ENCODE measurements at regions not wholly inside any gene's neighbourhood (a gene's known extent, or its start where the extent isn't known, plus 50 kb on each side); places are given as distances from the start of the nearest gene placed in this dataset.

GRCh38 chr3:116950301-116951055 is 240.9 kb downstream of the TUSC7 start:
- 71 to 74% methylated on average over 6 to 7 of the region's 7 CpGs for whole genome bisulfite sequencing, 2 donors (ENCODE audit: low coverage in 1 of 2)
- no peaks in the 10 kb centered on the region for H3K27me3 ChIP-seq
- no peak overlapping the region for H3K27ac ChIP-seq
- in situ Hi-C loops (cut with MboI; ENCODE audit: low pct_ligation_motif_present in 1 of 4, low pct_unique_long_range_greater_than_20kb in 1 of 4, low sequenced_read_pairs in 3 of 4): no loop called here
- DNase-seq: no peak
- H3K9me3 ChIP-seq: no peaks in the 10 kb centered on the region
- H3K36me3 ChIP-seq: no peaks in the 10 kb centered on the region
- intact Hi-C loops (cut with DNase I; ENCODE audit: low total_unique reads): no loop called here
- TF ChIP-seq EP300 (IDR thresholded peaks at IDR 0.05; ENCODE audit: low read depth) (no peak), POLR2A (IDR thresholded peaks at IDR 0.05) (no peak), CTCF (IDR thresholded peaks at IDR 0.05) (no peak), POLR2AphosphoS5 (IDR thresholded peaks at IDR 0.05) (no peak)
- no peak overlapping the region for H3K4me3 ChIP-seq
- no peaks in the 10 kb centered on the region for H3K4me1 ChIP-seq

DNA sequence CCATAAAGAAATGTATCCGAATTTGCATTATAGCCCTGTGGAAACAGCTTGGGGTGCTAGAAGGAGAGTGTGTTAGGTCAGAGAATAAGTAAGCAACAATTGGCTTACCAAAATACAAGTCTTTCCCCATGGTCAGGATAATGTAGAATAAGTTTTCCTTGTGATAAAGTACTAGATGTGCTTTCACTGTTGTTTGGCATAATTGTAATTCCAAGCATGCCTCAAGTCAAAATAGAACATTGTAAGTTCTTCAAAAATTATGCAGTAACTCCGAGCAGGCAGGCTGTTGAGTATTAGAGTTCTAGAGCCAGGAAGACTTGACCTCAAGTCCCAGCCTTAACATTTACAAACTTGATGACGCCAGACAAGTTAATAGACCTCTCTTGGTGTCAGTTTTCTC is 242.0 kb downstream of the TUSC7 start:
- intact Hi-C loops (cut with DNase I; ENCODE audit: low total_unique reads): no loop called here
- H3K4me1 ChIP-seq: no peaks in the 10 kb centered on the region
- in situ Hi-C loops (cut with MboI; ENCODE audit: low pct_ligation_motif_present in 1 of 4, low pct_unique_long_range_greater_than_20kb in 1 of 4, low sequenced_read_pairs in 3 of 4): no loop called here
- H3K27me3 ChIP-seq: no peaks in the 10 kb centered on the region
- H3K27ac ChIP-seq: peak overlapping the region in 1 of 4 donors; percentile 10
- no peak for TF ChIP-seq POLR2AphosphoS5 (IDR thresholded peaks at IDR 0.05)
- no peak for TF ChIP-seq CTCF (IDR thresholded peaks at IDR 0.05)
- TF ChIP-seq EP300 (IDR thresholded peaks at IDR 0.05; ENCODE audit: low read depth): no peak
- no peak for TF ChIP-seq POLR2A (IDR thresholded peaks at IDR 0.05)
- DNase-seq: no peak
- no peak overlapping the region for H3K4me3 ChIP-seq
- 57 to 61% methylated on average over 2 to 3 of the region's 3 CpGs for WGBS, 2 donors (ENCODE audit: low coverage in 1 of 2)
- H3K36me3 ChIP-seq: no peaks in the 10 kb centered on the region
- H3K9me3 ChIP-seq: no peaks in the 10 kb centered on the region

DNA sequence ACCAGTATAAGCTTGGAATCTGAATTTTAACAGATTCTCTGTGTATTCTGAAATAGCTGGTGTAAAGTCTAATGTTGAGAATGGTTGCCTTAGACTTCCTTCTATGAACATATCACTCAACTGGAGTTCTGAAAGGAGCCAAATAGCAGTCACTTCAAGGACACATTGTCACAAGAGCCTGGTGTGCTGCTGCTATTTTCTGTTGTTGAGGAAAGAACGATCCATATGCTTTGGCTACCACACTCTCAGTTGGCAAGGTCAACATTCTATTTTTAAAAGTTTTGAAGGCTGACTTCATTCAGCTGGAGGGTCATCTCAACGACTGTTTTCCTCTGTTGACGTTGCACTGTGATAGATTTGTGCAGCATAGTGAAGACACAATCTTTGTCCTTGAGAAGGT is 248.7 kb downstream of the TUSC7 start:
- Histone ChIP-seq H3K27me3 (no peaks in the 10 kb centered on the region), H3K4me1 (no peaks in the 10 kb centered on the region), H3K9me3 (no peaks in the 10 kb centered on the region), H3K4me3 (no peak overlapping the region), H3K36me3 (no peaks in the 10 kb centered on the region), H3K27ac (no peak overlapping the region)
- TF ChIP-seq EP300 (IDR thresholded peaks at IDR 0.05; ENCODE audit: low read depth): no peak
- TF ChIP-seq POLR2AphosphoS5 (IDR thresholded peaks at IDR 0.05): no peak
- in situ Hi-C loops (cut with MboI; ENCODE audit: low pct_ligation_motif_present in 1 of 4, low pct_unique_long_range_greater_than_20kb in 1 of 4, low sequenced_read_pairs in 3 of 4) (no loop called here), intact Hi-C loops (cut with DNase I; ENCODE audit: low total_unique reads) (no loop called here)
- no peak for DNase-seq
- 40 to 49% methylated on average over 1 to 3 of the region's 3 CpGs for WGBS, 2 donors (ENCODE audit: low coverage in 1 of 2)

- Histone ChIP-seq H3K27me3 (no peaks in the 10 kb centered on the region), H3K4me1 (no peaks in the 10 kb centered on the region), H3K9me3 (no peaks in the 10 kb centered on the region), H3K27ac (no peak overlapping the region), H3K4me3 (no peak overlapping the region), H3K36me3 (no peaks in the 10 kb centered on the region)
- TF ChIP-seq CTCF (IDR thresholded peaks at IDR 0.05): no peak
- no peak for TF ChIP-seq POLR2A (IDR thresholded peaks at IDR 0.05)
- TF ChIP-seq POLR2AphosphoS5 (IDR thresholded peaks at IDR 0.05): no peak
- no peak for DNase-seq
- WGBS, 2 donors (ENCODE audit: low coverage in 1 of 2): 76% methylated on average over 4 of the region's 4 CpGs
- intact Hi-C loops (cut with DNase I; ENCODE audit: low total_unique reads) (loop anchor here (1.0 kb wide), 1 partner anchor 46 kb away; no protein-coding TSS in a partner anchor), in situ Hi-C loops (cut with MboI; ENCODE audit: low pct_ligation_motif_present in 1 of 4, low pct_unique_long_range_greater_than_20kb in 1 of 4, low sequenced_read_pairs in 3 of 4) (no loop called here)
These were observed 251.5 kb downstream of the TUSC7 start for GRCh38 chr3:116961106-116961505.

DNA sequence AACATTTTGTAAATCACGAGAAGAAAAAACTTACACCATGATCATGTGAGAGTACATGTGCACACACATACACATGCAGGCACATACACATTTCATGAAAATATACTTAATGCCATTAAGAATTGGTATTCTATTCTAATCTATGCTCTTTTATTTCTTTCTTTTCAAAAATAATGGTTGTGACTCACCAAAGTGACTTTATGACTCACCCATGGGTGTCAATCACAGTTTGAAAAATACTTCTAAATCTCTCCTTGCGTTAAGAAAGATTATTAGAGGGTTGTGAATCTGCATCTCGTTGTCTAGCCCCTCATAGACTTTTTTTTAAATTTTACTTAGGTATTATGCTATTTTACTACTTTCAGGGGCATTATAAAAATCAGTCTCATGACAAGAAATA is 254.2 kb downstream of the TUSC7 start:
- in situ Hi-C loops (cut with MboI; ENCODE audit: low pct_ligation_motif_present in 1 of 4, low pct_unique_long_range_greater_than_20kb in 1 of 4, low sequenced_read_pairs in 3 of 4) (no loop called here), intact Hi-C loops (cut with DNase I; ENCODE audit: low total_unique reads) (no loop called here)
- TF ChIP-seq POLR2A (IDR thresholded peaks at IDR 0.05) (no peak), CTCF (IDR thresholded peaks at IDR 0.05) (no peak), EP300 (IDR thresholded peaks at IDR 0.05; ENCODE audit: low read depth) (no peak), POLR2AphosphoS5 (IDR thresholded peaks at IDR 0.05) (no peak)
- no peaks in the 10 kb centered on the region for H3K9me3 ChIP-seq
- 63% methylated on average over 3 of the region's 3 CpGs for WGBS, 2 donors (ENCODE audit: low coverage in 1 of 2)
- no peak overlapping the region for H3K27ac ChIP-seq
- no peaks in the 10 kb centered on the region for H3K36me3 ChIP-seq
- no peak for DNase-seq
- no peaks in the 10 kb centered on the region for H3K27me3 ChIP-seq
- H3K4me1 ChIP-seq: no peaks in the 10 kb centered on the region
- no peak overlapping the region for H3K4me3 ChIP-seq

Data from transverse colon (tissue), 4 donors.